ENCODE measurements at regions not wholly inside any gene's neighbourhood (a gene's known extent, or its start where the extent isn't known, plus 50 kb on each side); places are given as distances from the start of the nearest gene placed in this dataset.

DNA sequence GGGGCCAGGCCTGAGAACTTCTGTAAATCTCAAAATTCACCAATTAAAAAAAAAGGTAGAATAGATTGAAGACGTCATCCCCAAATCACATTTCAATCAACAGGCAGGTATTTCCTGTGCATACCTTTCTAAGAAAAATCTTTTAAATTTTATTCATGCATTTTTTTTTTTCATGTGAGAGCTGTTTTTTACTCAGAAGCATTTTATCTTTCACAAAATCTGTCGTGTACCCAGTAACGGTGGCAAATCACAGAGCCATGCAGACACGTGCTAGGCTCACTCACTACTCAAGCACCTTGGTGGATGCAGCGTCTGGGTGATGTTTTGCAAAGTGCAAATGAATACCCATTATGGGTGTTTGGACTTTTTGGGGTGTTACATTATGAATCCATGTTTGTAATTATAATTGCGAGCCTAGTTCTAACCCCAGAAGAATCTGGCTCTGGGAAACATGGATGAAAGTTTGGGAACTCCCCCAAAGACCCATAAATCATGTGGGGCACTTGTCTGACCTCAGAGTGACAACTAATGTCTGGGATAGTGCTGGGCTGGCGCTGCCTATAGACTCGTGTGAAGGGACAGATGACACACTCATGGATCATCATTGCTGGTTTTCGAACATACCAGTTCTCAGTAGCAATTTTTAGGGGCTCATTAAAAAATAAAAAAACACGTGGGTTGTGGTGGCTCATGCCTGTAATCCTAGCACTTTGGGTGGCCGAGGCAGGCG, 335.2 kb downstream of the LPIN1 start:
- Histone ChIP-seq H3K4me1 (no peaks in the 10 kb centered on the region), H3K9me3 (no peaks in the 10 kb centered on the region), H3K36me3 (no peaks in the 10 kb centered on the region), H3K27me3 (no peaks in the 10 kb centered on the region), H3K27ac (no peak overlapping the region), H3K4me3 (no peak overlapping the region)
- TF ChIP-seq, protein P1, sequence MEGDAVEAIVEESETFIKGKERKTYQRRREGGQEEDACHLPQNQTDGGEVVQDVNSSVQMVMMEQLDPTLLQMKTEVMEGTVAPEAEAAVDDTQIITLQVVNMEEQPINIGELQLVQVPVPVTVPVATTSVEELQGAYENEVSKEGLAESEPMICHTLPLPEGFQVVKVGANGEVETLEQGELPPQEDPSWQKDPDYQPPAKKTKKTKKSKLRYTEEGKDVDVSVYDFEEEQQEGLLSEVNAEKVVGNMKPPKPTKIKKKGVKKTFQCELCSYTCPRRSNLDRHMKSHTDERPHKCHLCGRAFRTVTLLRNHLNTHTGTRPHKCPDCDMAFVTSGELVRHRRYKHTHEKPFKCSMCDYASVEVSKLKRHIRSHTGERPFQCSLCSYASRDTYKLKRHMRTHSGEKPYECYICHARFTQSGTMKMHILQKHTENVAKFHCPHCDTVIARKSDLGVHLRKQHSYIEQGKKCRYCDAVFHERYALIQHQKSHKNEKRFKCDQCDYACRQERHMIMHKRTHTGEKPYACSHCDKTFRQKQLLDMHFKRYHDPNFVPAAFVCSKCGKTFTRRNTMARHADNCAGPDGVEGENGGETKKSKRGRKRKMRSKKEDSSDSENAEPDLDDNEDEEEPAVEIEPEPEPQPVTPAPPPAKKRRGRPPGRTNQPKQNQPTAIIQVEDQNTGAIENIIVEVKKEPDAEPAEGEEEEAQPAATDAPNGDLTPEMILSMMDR (IDR thresholded peaks at IDR 0.05): no peak
- DNase-seq: no peak
- intact Hi-C loops (cut with DNase I; ENCODE audit: low total_unique reads): no loop called here

DNA sequence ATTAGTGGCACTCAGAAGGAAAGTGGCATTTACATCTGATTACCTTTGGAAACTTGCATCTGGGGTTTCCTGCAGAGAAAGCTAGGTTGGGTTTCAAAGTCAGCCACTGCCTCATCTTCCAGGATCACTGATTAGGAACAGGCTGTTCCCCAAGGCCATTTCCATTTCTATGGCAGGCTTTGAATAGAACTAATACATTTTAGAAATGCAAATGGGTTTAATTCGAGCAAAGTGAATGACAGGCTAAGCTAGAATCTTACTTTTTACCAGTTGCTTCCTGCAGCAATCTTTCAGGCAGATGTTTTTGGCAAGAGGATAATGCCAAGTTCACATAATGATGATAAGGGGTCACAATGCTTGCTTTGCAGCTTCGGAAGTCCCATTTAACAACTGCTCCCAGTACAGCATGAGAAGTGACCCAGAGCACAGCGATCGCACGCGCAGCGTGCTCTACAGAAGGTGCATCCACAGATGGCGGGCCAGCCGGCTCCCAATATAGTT, 336.7 kb downstream of the LPIN1 start:
- H3K27ac ChIP-seq: no peak overlapping the region
- no peaks in the 10 kb centered on the region for H3K36me3 ChIP-seq
- H3K4me1 ChIP-seq: no peaks in the 10 kb centered on the region
- DNase-seq: no peak
- intact Hi-C loops (cut with DNase I; ENCODE audit: low total_unique reads): no loop called here
- H3K9me3 ChIP-seq: no peaks in the 10 kb centered on the region
- TF ChIP-seq, protein P1 (IDR thresholded peaks at IDR 0.05): no peak
- H3K27me3 ChIP-seq: no peaks in the 10 kb centered on the region
- H3K4me3 ChIP-seq: no peak overlapping the region

DNA sequence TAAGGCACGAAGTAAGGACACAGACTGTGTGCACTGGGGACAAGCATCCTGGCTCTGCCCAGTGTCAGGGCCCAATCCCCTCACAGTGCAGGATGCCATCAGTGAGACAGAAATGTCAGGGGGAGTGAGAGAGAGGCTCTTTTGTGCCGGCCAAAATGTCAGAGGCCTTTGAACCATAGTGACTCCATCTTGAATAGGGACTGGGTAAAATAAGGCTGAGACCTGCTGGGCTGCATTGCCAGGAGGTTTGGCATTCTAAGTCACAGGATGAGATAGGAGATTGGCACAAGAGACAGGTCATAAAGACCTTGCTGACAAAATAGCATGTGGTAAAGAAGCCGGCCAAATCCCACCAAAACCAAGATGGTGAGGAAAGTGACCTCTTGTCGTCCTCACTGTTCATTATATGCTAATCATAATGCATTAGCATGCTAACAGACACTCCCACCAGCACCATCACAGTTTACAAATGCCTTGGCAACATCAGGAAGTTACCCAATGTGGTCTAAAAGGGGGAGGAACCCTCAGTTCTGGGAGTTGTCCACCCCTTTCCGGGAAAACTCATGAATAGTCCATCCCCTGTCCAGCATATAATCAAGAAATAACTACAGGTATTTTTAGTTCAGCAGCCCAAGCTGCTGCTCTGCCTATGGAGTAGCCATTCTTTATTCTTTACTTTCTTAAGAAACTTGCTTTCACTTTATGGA, 337.4 kb downstream of the LPIN1 start:
- no peak overlapping the region for H3K27ac ChIP-seq
- H3K27me3 ChIP-seq: no peaks in the 10 kb centered on the region
- intact Hi-C loops (cut with DNase I; ENCODE audit: low total_unique reads): no loop called here
- H3K36me3 ChIP-seq: no peaks in the 10 kb centered on the region
- H3K9me3 ChIP-seq: no peaks in the 10 kb centered on the region
- TF ChIP-seq, protein P1 (IDR thresholded peaks at IDR 0.05): no peak
- DNase-seq: no peak
- H3K4me1 ChIP-seq: no peaks in the 10 kb centered on the region
- no peak overlapping the region for H3K4me3 ChIP-seq

DNA sequence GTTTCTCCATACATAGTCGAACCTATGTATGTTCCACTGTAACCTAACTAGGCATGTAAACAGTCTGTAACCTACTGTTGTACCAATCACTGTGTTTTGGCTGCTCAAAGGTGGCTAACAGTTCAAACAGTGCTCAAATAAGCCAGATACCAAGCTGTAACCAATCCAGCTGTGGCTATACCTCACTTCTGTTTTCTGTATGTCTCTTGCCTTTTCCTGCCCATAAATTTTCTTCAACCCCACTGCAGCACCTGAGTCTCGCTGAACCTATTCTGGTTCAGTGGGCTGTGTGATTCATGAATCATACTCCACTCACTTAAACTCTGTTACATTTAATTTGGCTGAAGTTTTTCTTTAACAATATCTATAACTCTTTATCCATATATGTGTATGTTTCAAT, 340.7 kb downstream of the LPIN1 start:
- TF ChIP-seq, protein P1 (IDR thresholded peaks at IDR 0.05): no peak
- Histone ChIP-seq H3K9me3 (no peaks in the 10 kb centered on the region), H3K27me3 (no peaks in the 10 kb centered on the region), H3K36me3 (no peaks in the 10 kb centered on the region), H3K4me3 (no peak overlapping the region), H3K27ac (no peak overlapping the region), H3K4me1 (no peaks in the 10 kb centered on the region)
- intact Hi-C loops (cut with DNase I; ENCODE audit: low total_unique reads): no loop called here
- DNase-seq: no peak

DNA sequence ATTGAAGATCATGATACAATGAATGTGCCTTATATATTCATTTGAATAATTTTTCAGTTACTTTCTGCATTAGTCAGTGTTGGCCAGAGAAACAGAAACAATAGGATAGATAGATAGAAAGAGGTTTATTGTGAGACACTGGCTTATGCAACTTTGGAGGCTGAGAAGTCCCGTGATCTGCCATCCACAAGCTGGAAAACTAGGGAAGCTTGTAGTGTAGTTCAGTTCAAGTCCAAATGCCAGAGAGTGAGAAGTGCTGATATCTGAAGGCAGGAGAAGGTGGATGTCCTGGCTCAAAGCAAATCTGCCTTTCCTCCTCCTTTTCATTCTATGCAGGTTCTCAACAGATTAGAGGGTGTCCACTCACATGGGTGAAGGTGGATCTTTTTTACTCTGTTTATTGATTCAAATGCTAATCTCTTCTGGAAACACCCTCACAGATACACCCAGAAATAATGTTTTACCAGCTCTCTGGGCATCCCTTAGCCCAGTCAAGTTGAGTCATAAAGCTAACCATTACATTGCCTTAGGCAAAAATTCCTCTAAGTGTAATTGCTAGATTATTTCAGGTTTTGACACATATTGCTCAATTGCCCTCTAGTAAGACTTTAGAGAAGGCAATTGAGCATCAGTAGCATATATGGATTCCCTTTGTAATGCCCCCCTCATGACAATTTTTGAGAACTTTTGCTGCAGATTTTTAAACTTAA, 341.4 kb downstream of the LPIN1 start:
- no peaks in the 10 kb centered on the region for H3K36me3 ChIP-seq
- H3K27ac ChIP-seq: no peak overlapping the region
- H3K9me3 ChIP-seq: no peaks in the 10 kb centered on the region
- H3K4me1 ChIP-seq: no peaks in the 10 kb centered on the region
- no peak overlapping the region for H3K4me3 ChIP-seq
- DNase-seq: no peak
- TF ChIP-seq, protein P1 (IDR thresholded peaks at IDR 0.05): no peak
- intact Hi-C loops (cut with DNase I; ENCODE audit: low total_unique reads): no loop called here
- no peaks in the 10 kb centered on the region for H3K27me3 ChIP-seq

All from tibial artery (tissue), 4 donors.